OCI-LY1 (cell line): ENCODE measurements at regions not wholly inside any gene's neighbourhood (a gene's known extent, or its start where the extent isn't known, plus 50 kb on each side); places are given as distances from the start of the nearest gene placed in this dataset.

Experiments used
- EZH2 ChIP-seq: fragments of 200-600 bp; sonication (generic), shearing (Covaris generic); IDR thresholded peaks from 2 replicates; pipeline ENCODE4 v1.8.0; 2017; ENCODE audit warnings: borderline replicate concordance, mixed run types, mild to moderate bottlenecking, antibody characterized with exemption, low read length, moderate library complexity, mixed read lengths
- TF ChIP-seq, protein P1 (sequence below): fragments of 200-600 bp; sonication (generic), shearing (Covaris generic); IDR thresholded peaks from 2 replicates; pipeline ENCODE4 v1.5.1; 2017; ENCODE audit warnings: mild to moderate bottlenecking, antibody characterized with exemption, low read length, moderate library complexity, mixed read lengths

DNA sequence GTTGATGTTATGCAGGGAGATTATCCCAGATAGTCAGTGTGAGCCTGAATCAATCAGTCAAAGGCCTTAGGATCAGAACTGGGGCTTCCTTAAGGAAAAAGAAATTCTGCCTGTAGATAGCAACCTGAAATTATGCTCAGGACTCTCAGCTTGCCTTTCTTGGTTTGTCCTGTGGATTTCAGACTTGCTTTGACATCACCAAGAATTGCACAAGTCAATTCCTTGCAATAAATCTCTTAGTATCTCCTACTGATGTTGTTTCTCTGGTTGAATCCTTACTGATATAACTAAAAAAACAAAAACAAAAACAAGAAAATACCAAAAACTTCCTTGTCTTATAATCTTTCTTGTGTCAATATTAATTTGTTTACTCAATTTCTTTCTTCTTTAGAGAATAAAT lies 258.9 kb upstream of the TCF21 start:
- no peak for TF ChIP-seq EZH2
- TF ChIP-seq, protein P1, sequence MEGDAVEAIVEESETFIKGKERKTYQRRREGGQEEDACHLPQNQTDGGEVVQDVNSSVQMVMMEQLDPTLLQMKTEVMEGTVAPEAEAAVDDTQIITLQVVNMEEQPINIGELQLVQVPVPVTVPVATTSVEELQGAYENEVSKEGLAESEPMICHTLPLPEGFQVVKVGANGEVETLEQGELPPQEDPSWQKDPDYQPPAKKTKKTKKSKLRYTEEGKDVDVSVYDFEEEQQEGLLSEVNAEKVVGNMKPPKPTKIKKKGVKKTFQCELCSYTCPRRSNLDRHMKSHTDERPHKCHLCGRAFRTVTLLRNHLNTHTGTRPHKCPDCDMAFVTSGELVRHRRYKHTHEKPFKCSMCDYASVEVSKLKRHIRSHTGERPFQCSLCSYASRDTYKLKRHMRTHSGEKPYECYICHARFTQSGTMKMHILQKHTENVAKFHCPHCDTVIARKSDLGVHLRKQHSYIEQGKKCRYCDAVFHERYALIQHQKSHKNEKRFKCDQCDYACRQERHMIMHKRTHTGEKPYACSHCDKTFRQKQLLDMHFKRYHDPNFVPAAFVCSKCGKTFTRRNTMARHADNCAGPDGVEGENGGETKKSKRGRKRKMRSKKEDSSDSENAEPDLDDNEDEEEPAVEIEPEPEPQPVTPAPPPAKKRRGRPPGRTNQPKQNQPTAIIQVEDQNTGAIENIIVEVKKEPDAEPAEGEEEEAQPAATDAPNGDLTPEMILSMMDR: no peak
